ENCODE measurements at regions not wholly inside any gene's neighbourhood (a gene's known extent, or its start where the extent isn't known, plus 50 kb on each side); places are given as distances from the start of the nearest gene placed in this dataset.

GRCh38 chr13:87778128-87778527, 107.0 kb downstream of the SLITRK5 start:
- no peak for TF ChIP-seq CTCF (conservative IDR thresholded peaks at IDR 0.05; ENCODE audit: low read depth, low read length)
- TF ChIP-seq EZH2phosphoT487 (IDR thresholded peaks at IDR 0.05; ENCODE audit: borderline replicate concordance, low read length), result no peak
- TF ChIP-seq EZH2 (IDR thresholded peaks at IDR 0.05; ENCODE audit: low read length, unreplicated experiment), result no peak
